ENCODE measurements at regions not wholly inside any gene's neighbourhood (a gene's known extent, or its start where the extent isn't known, plus 50 kb on each side); places are given as distances from the start of the nearest gene placed in this dataset.

DNA sequence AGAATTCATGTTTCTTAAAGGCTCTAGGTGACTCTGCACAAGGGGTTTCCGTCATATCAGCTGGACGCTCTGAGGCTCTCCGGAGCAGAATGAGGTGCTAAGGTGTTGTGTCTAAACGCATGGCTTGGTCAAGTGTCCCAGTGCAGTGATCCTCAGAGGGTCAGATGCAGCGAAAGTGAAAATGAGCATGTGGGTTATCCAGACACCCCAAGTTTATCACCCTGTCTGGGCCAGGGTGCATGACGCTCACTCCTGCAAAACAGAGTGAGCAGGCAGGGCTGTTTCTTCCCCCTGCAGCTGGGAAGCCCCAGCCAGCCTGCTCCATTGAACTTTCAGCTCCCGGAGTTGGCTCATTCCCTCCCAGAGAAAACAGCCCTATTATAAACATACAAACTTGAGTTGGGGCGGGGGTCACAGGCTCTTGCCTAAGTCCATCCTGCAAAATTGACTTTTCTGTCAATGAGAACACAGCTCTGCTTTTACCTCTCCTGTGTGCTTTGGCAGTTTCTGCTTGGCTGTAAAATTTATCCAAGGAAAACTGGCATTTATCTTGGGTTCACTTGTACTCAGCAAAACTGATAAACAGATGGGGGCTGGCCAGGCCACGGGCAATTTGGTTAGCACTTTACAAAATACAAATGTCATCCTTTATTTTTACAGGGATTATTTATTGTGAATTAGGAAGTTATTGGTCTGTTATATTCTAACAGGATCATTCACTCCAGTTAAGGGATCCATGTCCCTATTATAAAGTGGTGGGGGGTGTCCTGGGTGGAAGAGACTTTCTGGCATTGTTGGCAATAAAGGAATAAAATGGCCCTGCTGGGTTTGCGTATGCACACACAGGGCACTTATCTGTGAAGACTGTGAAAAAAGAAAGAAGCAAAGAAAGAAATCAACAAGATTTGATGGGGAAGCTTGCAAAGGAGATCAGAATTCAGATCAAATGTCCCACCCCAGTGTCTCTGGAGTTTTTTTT is 154.9 kb downstream of the FOXA2 start:
- peaks cover 36% of the 10 kb centered on the region for H3K27me3 Mint-ChIP-seq (ENCODE audit: low read depth, unreplicated experiment)
- no peak for FAIRE-seq
- no peak overlapping the region for H3K4me2 ChIP-seq (ENCODE audit: low read length)
- H3K9me3 Mint-ChIP-seq (ENCODE audit: unreplicated experiment) = no peaks in the 10 kb centered on the region
- peaks cover 6% of the 10 kb centered on the region for H3K4me1 Mint-ChIP-seq (ENCODE audit: low read depth, unreplicated experiment)
- no peak for TF ChIP-seq CTCF (IDR thresholded peaks at IDR 0.05; ENCODE audit: insufficient read depth, low read depth, low read length)
- TF ChIP-seq EZH2 (IDR thresholded peaks at IDR 0.05; ENCODE audit: insufficient read depth, low read length) = no peak
- no peaks in the 10 kb centered on the region for H3K9me3 ChIP-seq (ENCODE audit: insufficient read depth, low read depth, low read length)
- H3K36me3 Mint-ChIP-seq (ENCODE audit: low read depth, unreplicated experiment) = no peaks in the 10 kb centered on the region
- H3K79me2 ChIP-seq (ENCODE audit: insufficient read depth, low read length) = no peaks in the 10 kb centered on the region
- no peaks in the 10 kb centered on the region for H3K27me3 ChIP-seq (ENCODE audit: insufficient read depth, low read length)
- H4K20me1 ChIP-seq (ENCODE audit: insufficient read depth, low read length) = no peaks in the 10 kb centered on the region
- no peaks in the 10 kb centered on the region for H3K36me3 ChIP-seq (ENCODE audit: insufficient read depth, low read length)
- no peaks in the 10 kb centered on the region for H3K4me1 ChIP-seq (ENCODE audit: insufficient read depth, low read length)
- no peak overlapping the region for H3K9ac ChIP-seq (ENCODE audit: low read length)
- DNase-seq (ENCODE audit: low read depth) = no peak
- no peak overlapping the region for H2AFZ ChIP-seq (ENCODE audit: low read depth, low read length)
- H3K4me3 ChIP-seq (ENCODE audit: insufficient read depth, low read depth, low read length) = no peak overlapping the region
- no peak overlapping the region for H3K27ac ChIP-seq (ENCODE audit: low read depth, low read length)
- no peak overlapping the region for H3K4me3 Mint-ChIP-seq (ENCODE audit: unreplicated experiment)
- H3K27ac Mint-ChIP-seq (ENCODE audit: unreplicated experiment) = no peak overlapping the region

DNA sequence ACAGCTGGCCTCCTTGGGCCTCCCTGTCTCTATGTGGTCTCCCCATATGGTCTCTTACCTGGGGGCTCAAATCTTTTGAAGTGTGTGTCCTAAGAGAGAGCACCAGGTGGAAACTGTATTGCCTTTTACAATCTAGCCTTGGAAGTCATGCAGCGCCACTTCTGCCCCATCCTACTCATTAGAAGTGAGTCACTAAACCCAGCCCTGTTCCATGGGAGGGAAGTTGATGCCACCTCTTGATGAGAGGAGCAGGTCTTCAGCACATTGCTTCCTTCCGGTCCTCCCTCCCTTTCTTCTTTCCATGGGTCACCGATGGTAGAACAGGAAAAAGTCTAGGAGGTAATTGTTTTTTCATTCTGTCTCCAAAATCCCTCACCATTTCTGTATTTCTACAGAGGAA is 156.3 kb downstream of the FOXA2 start:
- Histone ChIP-seq H3K4me3 (ENCODE audit: insufficient read depth, low read depth, low read length) (no peak overlapping the region), H3K27ac (ENCODE audit: low read depth, low read length) (no peak overlapping the region), H3K36me3 (ENCODE audit: insufficient read depth, low read length) (no peaks in the 10 kb centered on the region), H3K4me1 (ENCODE audit: insufficient read depth, low read length) (no peaks in the 10 kb centered on the region), H2AFZ (ENCODE audit: low read depth, low read length) (no peak overlapping the region), H3K79me2 (ENCODE audit: insufficient read depth, low read length) (no peaks in the 10 kb centered on the region), H3K27me3 (ENCODE audit: insufficient read depth, low read length) (no peaks in the 10 kb centered on the region), H3K9ac (ENCODE audit: low read length) (no peak overlapping the region), H4K20me1 (ENCODE audit: insufficient read depth, low read length) (no peaks in the 10 kb centered on the region), H3K9me3 (ENCODE audit: insufficient read depth, low read depth, low read length) (no peaks in the 10 kb centered on the region), H3K4me2 (ENCODE audit: low read length) (no peak overlapping the region)
- no peak for FAIRE-seq
- Mint-ChIP-seq H3K4me1 (ENCODE audit: low read depth, unreplicated experiment) (peaks cover 7% of the 10 kb centered on the region), H3K36me3 (ENCODE audit: low read depth, unreplicated experiment) (no peaks in the 10 kb centered on the region), H3K9me3 (ENCODE audit: unreplicated experiment) (no peaks in the 10 kb centered on the region), H3K27ac (ENCODE audit: unreplicated experiment) (no peak overlapping the region), H3K4me3 (ENCODE audit: unreplicated experiment) (no peak overlapping the region), H3K27me3 (ENCODE audit: low read depth, unreplicated experiment) (peaks cover 41% of the 10 kb centered on the region)
- TF ChIP-seq EZH2 (IDR thresholded peaks at IDR 0.05; ENCODE audit: insufficient read depth, low read length) (no peak), CTCF (IDR thresholded peaks at IDR 0.05; ENCODE audit: insufficient read depth, low read depth, low read length) (no peak)
- no peak for DNase-seq (ENCODE audit: low read depth)

GRCh38 chr20:22426772-22427171 is 157.6 kb downstream of the FOXA2 start:
- H3K9ac ChIP-seq (ENCODE audit: low read length) = no peak overlapping the region
- no peaks in the 10 kb centered on the region for H3K27me3 ChIP-seq (ENCODE audit: insufficient read depth, low read length)
- Mint-ChIP-seq H3K27me3 (ENCODE audit: low read depth, unreplicated experiment) (peaks cover 34% of the 10 kb centered on the region), H3K36me3 (ENCODE audit: low read depth, unreplicated experiment) (no peaks in the 10 kb centered on the region), H3K4me3 (ENCODE audit: unreplicated experiment) (no peak overlapping the region), H3K4me1 (ENCODE audit: low read depth, unreplicated experiment) (peaks cover 7% of the 10 kb centered on the region), H3K9me3 (ENCODE audit: unreplicated experiment) (no peaks in the 10 kb centered on the region), H3K27ac (ENCODE audit: unreplicated experiment) (no peak overlapping the region)
- no peaks in the 10 kb centered on the region for H3K79me2 ChIP-seq (ENCODE audit: insufficient read depth, low read length)
- H3K36me3 ChIP-seq (ENCODE audit: insufficient read depth, low read length) = no peaks in the 10 kb centered on the region
- H2AFZ ChIP-seq (ENCODE audit: low read depth, low read length) = no peak overlapping the region
- TF ChIP-seq EZH2 (IDR thresholded peaks at IDR 0.05; ENCODE audit: insufficient read depth, low read length) (no peak), CTCF (IDR thresholded peaks at IDR 0.05; ENCODE audit: insufficient read depth, low read depth, low read length) (no peak)
- no peak overlapping the region for H3K27ac ChIP-seq (ENCODE audit: low read depth, low read length)
- FAIRE-seq (no peak), DNase-seq (ENCODE audit: low read depth) (no peak)
- no peak overlapping the region for H3K4me2 ChIP-seq (ENCODE audit: low read length)
- no peaks in the 10 kb centered on the region for H3K4me1 ChIP-seq (ENCODE audit: insufficient read depth, low read length)
- H3K9me3 ChIP-seq (ENCODE audit: insufficient read depth, low read depth, low read length) = peaks cover 2% of the 10 kb centered on the region
- no peaks in the 10 kb centered on the region for H4K20me1 ChIP-seq (ENCODE audit: insufficient read depth, low read length)
- no peak overlapping the region for H3K4me3 ChIP-seq (ENCODE audit: insufficient read depth, low read depth, low read length)

Data from astrocyte (in vitro differentiated cells and primary cell).